Kidney capillary endothelial cell (primary cell): ENCODE measurements at regions not wholly inside any gene's neighbourhood (a gene's known extent, or its start where the extent isn't known, plus 50 kb on each side); places are given as distances from the start of the nearest gene placed in this dataset.
"Not testable (repeated sequence)": the region's sequence is repeated elsewhere in the genome, so short reads cannot be mapped to it uniquely, and the experiment has no call there.

Source experiments
- DNase-seq: peaks from one replicate; pipeline ENCODE4 v3.0.0-alpha.2; 2018; ENCODE audit warnings: low spot score

GRCh38 chr10:9294132-9294663, 1239.7 kb downstream of the GATA3 start:
- no peak for DNase-seq

GRCh38 chr10:9294865-9295264, 1240.4 kb downstream of the GATA3 start:
- DNase-seq, result no peak

GRCh38 chr10:9296190-9296589, 1241.7 kb downstream of the GATA3 start:
- no peak for DNase-seq

GRCh38 chr10:9297580-9297979, 1243.1 kb downstream of the GATA3 start:
- DNase-seq, result no peak

- no peak for DNase-seq
These were observed 1245.5 kb downstream of the GATA3 start for GRCh38 chr10:9299966-9300365.

- DNase-seq, result no peak
These were observed 1246.7 kb downstream of the GATA3 start for GRCh38 chr10:9301148-9301547.

- no peak for DNase-seq
These were observed 1247.1 kb downstream of the GATA3 start for GRCh38 chr10:9301554-9301953.

- peak; percentile 50 for DNase-seq
These were observed 1247.8 kb downstream of the GATA3 start for GRCh38 chr10:9302140-9302746.

GRCh38 chr10:9305018-9305655, 1250.6 kb downstream of the GATA3 start:
- DNase-seq, result peak; percentile 35

- DNase-seq, result no peak
These were observed 1257.4 kb downstream of the GATA3 start for GRCh38 chr10:9311702-9312499.

GRCh38 chr10:9315292-9315691, 1260.8 kb downstream of the GATA3 start:
- DNase-seq, result no peak

- DNase-seq, result peak; percentile 65
These were observed 1277.1 kb downstream of the GATA3 start for GRCh38 chr10:9331583-9332008.

- no peak for DNase-seq
These were observed 1279.8 kb downstream of the GATA3 start for GRCh38 chr10:9334270-9334669.

- DNase-seq, result no peak
These were observed 1285.2 kb downstream of the GATA3 start for GRCh38 chr10:9339716-9340115.

- DNase-seq, result peak; percentile 33
These were observed 1288.5 kb downstream of the GATA3 start for GRCh38 chr10:9342885-9343570.

- not testable (repeated sequence) for DNase-seq
These were observed 1293.4 kb downstream of the GATA3 start for GRCh38 chr10:9347933-9348332.

- no peak for DNase-seq
These were observed 1303.0 kb downstream of the GATA3 start for GRCh38 chr10:9357471-9357870.

GRCh38 chr10:9362721-9363120, 1308.2 kb downstream of the GATA3 start:
- DNase-seq, result no peak

GRCh38 chr10:9379183-9379582, 1324.7 kb downstream of the GATA3 start:
- no peak for DNase-seq

- no peak for DNase-seq
These were observed 1327.4 kb downstream of the GATA3 start for GRCh38 chr10:9381733-9382532.

GRCh38 chr10:9382533-9382866, 1328.0 kb downstream of the GATA3 start:
- no peak for DNase-seq

- DNase-seq, result no peak
These were observed 1336.0 kb downstream of the GATA3 start for GRCh38 chr10:9390516-9390915.
